ENCODE measurements at regions not wholly inside any gene's neighbourhood (a gene's known extent, or its start where the extent isn't known, plus 50 kb on each side); places are given as distances from the start of the nearest gene placed in this dataset.

GRCh38 chr14:84926656-84927055 is 603.3 kb upstream of the FLRT2 start:
- DNase-seq, result no peak
- no peak for TF ChIP-seq CTCF (IDR thresholded peaks at IDR 0.05)
- H3K9me3 Mint-ChIP-seq, result peaks cover 8% of the 10 kb centered on the region
- Histone ChIP-seq H3K4me1 (ENCODE audit: insufficient read depth, low read length) (no peaks in the 10 kb centered on the region), H3K4me3 (ENCODE audit: low read length) (no peak overlapping the region), H3K36me3 (ENCODE audit: insufficient read depth, low read length) (no peaks in the 10 kb centered on the region), H3K27me3 (ENCODE audit: control insufficient read depth in 1 of 2, insufficient read depth in 2 of 2, low read length in 2 of 2) (no peaks in the 10 kb centered on the region), H3K9me3 (ENCODE audit: control insufficient read depth in 1 of 2, insufficient read depth in 1 of 2, low read length in 2 of 2) (peaks cover 0 to 9% of the 10 kb centered on the region in 2 experiments), H3K27ac (ENCODE audit: low read depth in 1 of 2, low read length in 2 of 2) (no peak overlapping the region)
- H3K36me3 Mint-ChIP-seq (ENCODE audit: low read depth), result no peaks in the 10 kb centered on the region
- intact Hi-C loops (cut with DNase I, micrococcal nuclease), result no loop called here
- H3K27ac Mint-ChIP-seq, result no peak overlapping the region
- POLR2A ChIA-PET, result no interaction called here
- H3K27me3 Mint-ChIP-seq, result no peaks in the 10 kb centered on the region
- no peaks in the 10 kb centered on the region for H3K4me1 Mint-ChIP-seq (ENCODE audit: low read depth)
- CTCF ChIA-PET, result no interaction called here
- no peak for ATAC-seq (ENCODE audit: poor library complexity)
- H3K4me3 Mint-ChIP-seq, result no peak overlapping the region

GRCh38 chr14:84927096-84927827 is 602.7 kb upstream of the FLRT2 start:
- no peaks in the 10 kb centered on the region for H3K4me1 ChIP-seq (ENCODE audit: insufficient read depth, low read length)
- no peaks in the 10 kb centered on the region for H3K27me3 Mint-ChIP-seq
- DNase-seq, result no peak
- H3K4me3 Mint-ChIP-seq, result no peak overlapping the region
- peaks cover 10% of the 10 kb centered on the region for H3K9me3 Mint-ChIP-seq
- no peaks in the 10 kb centered on the region for H3K4me1 Mint-ChIP-seq (ENCODE audit: low read depth)
- ChIA-PET POLR2A (no interaction called here), CTCF (no interaction called here)
- ATAC-seq (ENCODE audit: poor library complexity), result no peak
- no peak overlapping the region for H3K4me3 ChIP-seq (ENCODE audit: low read length)
- TF ChIP-seq CTCF (IDR thresholded peaks at IDR 0.05), result no peak
- H3K9me3 ChIP-seq (ENCODE audit: control insufficient read depth in 1 of 2, insufficient read depth in 1 of 2, low read length in 2 of 2), result peaks cover 0 to 5% of the 10 kb centered on the region in 2 experiments
- no peak overlapping the region for H3K27ac Mint-ChIP-seq
- no peak overlapping the region for H3K27ac ChIP-seq (ENCODE audit: low read depth in 1 of 2, low read length in 2 of 2)
- H3K36me3 Mint-ChIP-seq (ENCODE audit: low read depth), result no peaks in the 10 kb centered on the region
- no peaks in the 10 kb centered on the region for H3K36me3 ChIP-seq (ENCODE audit: insufficient read depth, low read length)
- H3K27me3 ChIP-seq (ENCODE audit: control insufficient read depth in 1 of 2, insufficient read depth in 2 of 2, low read length in 2 of 2), result no peaks in the 10 kb centered on the region
- intact Hi-C loops (cut with DNase I, micrococcal nuclease), result no loop called here

GRCh38 chr14:84929086-84929485 is 600.9 kb upstream of the FLRT2 start:
- Mint-ChIP-seq H3K9me3 (peaks cover 9% of the 10 kb centered on the region), H3K27ac (no peak overlapping the region), H3K4me1 (ENCODE audit: low read depth) (no peaks in the 10 kb centered on the region), H3K36me3 (ENCODE audit: low read depth) (no peaks in the 10 kb centered on the region), H3K4me3 (no peak overlapping the region), H3K27me3 (no peaks in the 10 kb centered on the region)
- intact Hi-C loops (cut with DNase I, micrococcal nuclease), result no loop called here
- H3K4me3 ChIP-seq (ENCODE audit: low read length), result no peak overlapping the region
- TF ChIP-seq CTCF (IDR thresholded peaks at IDR 0.05), result no peak
- no peak overlapping the region for H3K27ac ChIP-seq (ENCODE audit: low read depth in 1 of 2, low read length in 2 of 2)
- ChIA-PET POLR2A (no interaction called here), CTCF (no interaction called here)
- no peak for ATAC-seq (ENCODE audit: poor library complexity)
- H3K9me3 ChIP-seq (ENCODE audit: control insufficient read depth in 1 of 2, insufficient read depth in 1 of 2, low read length in 2 of 2), result peaks cover 0 to 4% of the 10 kb centered on the region in 2 experiments
- no peaks in the 10 kb centered on the region for H3K36me3 ChIP-seq (ENCODE audit: insufficient read depth, low read length)
- H3K27me3 ChIP-seq (ENCODE audit: control insufficient read depth in 1 of 2, insufficient read depth in 2 of 2, low read length in 2 of 2), result no peaks in the 10 kb centered on the region
- H3K4me1 ChIP-seq (ENCODE audit: insufficient read depth, low read length), result no peaks in the 10 kb centered on the region
- DNase-seq, result no peak

All from CD4-positive, alpha-beta T cell (primary cell).